Calu3 (cell line): ENCODE measurements at regions not wholly inside any gene's neighbourhood (a gene's known extent, or its start where the extent isn't known, plus 50 kb on each side); places are given as distances from the start of the nearest gene placed in this dataset.
A peak's percentile ranks its signal among the peaks of the same experiment; 100 is the strongest.

Source experiments
- BruUV-seq: library from RNA; stranded (reverse); fragments of 400-500 nt; replicated peaks from 2 replicates; lab custom pipeline; 2021; lab: Mats Ljungman, UMichigan
- CTCF ChIA-PET: fragments of 300-600 bp; sonication (Branson Sonifier 250); formaldehyde crosslinking; loops from one replicate; lab custom pipeline; 2022; ENCODE audit warnings: antibody characterized with exemption; lab: Charles Lee
- DNase-seq: peaks from one replicate; pipeline ENCODE4 v3.0.0; 2022
- H3K27ac Mint-ChIP-seq: one replicate; pipeline ENCODE4 v1.8.0; 2022; ENCODE audit warnings: mixed read lengths; ENCODE audit not compliant: unreplicated experiment
- H3K27me3 Mint-ChIP-seq: one replicate; pipeline ENCODE4 v1.8.0; 2022; ENCODE audit warnings: mixed read lengths; ENCODE audit not compliant: unreplicated experiment
- H3K36me3 Mint-ChIP-seq: one replicate; pipeline ENCODE4 v1.8.0; 2022; ENCODE audit warnings: mild to moderate bottlenecking, moderate library complexity, mixed read lengths; ENCODE audit not compliant: insufficient read depth, unreplicated experiment
- H3K4me1 Mint-ChIP-seq: one replicate; pipeline ENCODE4 v1.8.0; 2022; ENCODE audit warnings: mild to moderate bottlenecking, low read depth, mixed read lengths; ENCODE audit not compliant: unreplicated experiment
- H3K4me3 Mint-ChIP-seq: one replicate; pipeline ENCODE4 v1.8.0; 2022; ENCODE audit warnings: mild to moderate bottlenecking, low read depth, moderate library complexity, mixed read lengths; ENCODE audit not compliant: unreplicated experiment
- H3K9me3 Mint-ChIP-seq: one replicate; pipeline ENCODE4 v1.8.0; 2022; ENCODE audit warnings: low read depth, mixed read lengths; ENCODE audit not compliant: unreplicated experiment
- intact Hi-C: fragments of 100-400 bp; cut with micrococcal nuclease; formaldehyde crosslinking; loops from one replicate; pipeline ENCODE4 v1.10.0; 2022; ENCODE audit not compliant: unreplicated experiment
- TF ChIP-seq, protein P1 (sequence below): fragments of 200-600 bp; IDR thresholded peaks from one replicate; pipeline ENCODE4 v1.8.0; 2022; ENCODE audit warnings: antibody characterized with exemption; ENCODE audit not compliant: unreplicated experiment

DNA sequence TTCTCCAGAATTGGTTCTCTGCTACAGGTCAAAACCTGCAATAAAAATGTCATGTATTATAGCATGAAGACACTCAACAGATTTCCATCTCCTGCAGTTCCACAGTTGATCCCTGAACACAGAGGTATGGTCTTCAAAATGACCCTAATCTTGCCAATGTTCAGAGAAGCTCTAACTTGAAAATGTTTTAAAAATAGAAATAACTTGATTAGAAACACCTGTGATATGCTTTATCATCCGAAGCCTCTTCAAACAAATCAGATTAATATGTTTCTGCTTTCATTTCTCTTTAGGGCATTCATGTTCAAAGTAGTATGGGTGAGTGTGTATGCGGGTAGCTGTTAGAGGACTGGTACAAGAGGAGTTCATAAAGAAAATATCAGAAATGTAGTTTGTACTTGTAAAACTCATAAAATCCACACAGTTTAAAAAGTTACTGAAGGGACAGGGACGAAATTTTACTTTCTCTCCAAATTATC, 60.4 kb downstream of the KCNRG start:
- TF ChIP-seq, protein P1, sequence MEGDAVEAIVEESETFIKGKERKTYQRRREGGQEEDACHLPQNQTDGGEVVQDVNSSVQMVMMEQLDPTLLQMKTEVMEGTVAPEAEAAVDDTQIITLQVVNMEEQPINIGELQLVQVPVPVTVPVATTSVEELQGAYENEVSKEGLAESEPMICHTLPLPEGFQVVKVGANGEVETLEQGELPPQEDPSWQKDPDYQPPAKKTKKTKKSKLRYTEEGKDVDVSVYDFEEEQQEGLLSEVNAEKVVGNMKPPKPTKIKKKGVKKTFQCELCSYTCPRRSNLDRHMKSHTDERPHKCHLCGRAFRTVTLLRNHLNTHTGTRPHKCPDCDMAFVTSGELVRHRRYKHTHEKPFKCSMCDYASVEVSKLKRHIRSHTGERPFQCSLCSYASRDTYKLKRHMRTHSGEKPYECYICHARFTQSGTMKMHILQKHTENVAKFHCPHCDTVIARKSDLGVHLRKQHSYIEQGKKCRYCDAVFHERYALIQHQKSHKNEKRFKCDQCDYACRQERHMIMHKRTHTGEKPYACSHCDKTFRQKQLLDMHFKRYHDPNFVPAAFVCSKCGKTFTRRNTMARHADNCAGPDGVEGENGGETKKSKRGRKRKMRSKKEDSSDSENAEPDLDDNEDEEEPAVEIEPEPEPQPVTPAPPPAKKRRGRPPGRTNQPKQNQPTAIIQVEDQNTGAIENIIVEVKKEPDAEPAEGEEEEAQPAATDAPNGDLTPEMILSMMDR: no peak
- Mint-ChIP-seq H3K9me3 (no peaks in the 10 kb centered on the region), H3K4me1 (peaks cover 7% of the 10 kb centered on the region), H3K27ac (peak overlapping the region; percentile 68), H3K4me3 (peak overlapping the region; percentile 44), H3K27me3 (no peaks in the 10 kb centered on the region), H3K36me3 (peaks cover 17% of the 10 kb centered on the region)
- DNase-seq: no peak
- no TSS peak for BruUV-seq
- intact Hi-C loops: no loop called here
- CTCF ChIA-PET: interaction anchor here (0.7 kb wide), 1 partner anchor 565 kb away, joined by 3 read pairs; no protein-coding TSS in a partner anchor

DNA sequence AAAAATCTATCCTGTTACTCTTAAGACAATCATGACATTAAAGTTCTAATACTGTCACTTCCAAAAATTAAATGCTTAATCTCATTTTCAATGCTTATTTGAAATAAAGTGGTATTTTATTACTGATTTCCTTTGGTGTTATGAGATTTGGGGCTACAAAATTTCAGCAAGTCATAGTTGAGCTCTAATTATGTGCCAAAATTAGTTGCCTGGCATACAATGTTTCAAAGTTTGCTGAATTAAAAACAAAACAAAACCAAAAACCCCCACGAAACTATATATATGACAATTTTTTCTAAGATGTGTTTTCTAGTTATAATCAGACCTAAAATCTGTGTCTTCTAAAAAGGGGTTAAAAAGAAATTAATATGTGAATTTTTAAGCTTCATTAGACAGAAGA, 62.2 kb downstream of the KCNRG start:
- Mint-ChIP-seq H3K4me3 (peak overlapping the region; percentile 40), H3K27me3 (no peaks in the 10 kb centered on the region), H3K4me1 (peaks cover 7% of the 10 kb centered on the region), H3K9me3 (no peaks in the 10 kb centered on the region), H3K36me3 (peaks cover 35% of the 10 kb centered on the region), H3K27ac (peak overlapping the region; percentile 91)
- intact Hi-C loops: no loop called here
- BruUV-seq: no TSS peak
- DNase-seq: no peak
- CTCF ChIA-PET: no interaction called here
- TF ChIP-seq, protein P1: no peak

DNA sequence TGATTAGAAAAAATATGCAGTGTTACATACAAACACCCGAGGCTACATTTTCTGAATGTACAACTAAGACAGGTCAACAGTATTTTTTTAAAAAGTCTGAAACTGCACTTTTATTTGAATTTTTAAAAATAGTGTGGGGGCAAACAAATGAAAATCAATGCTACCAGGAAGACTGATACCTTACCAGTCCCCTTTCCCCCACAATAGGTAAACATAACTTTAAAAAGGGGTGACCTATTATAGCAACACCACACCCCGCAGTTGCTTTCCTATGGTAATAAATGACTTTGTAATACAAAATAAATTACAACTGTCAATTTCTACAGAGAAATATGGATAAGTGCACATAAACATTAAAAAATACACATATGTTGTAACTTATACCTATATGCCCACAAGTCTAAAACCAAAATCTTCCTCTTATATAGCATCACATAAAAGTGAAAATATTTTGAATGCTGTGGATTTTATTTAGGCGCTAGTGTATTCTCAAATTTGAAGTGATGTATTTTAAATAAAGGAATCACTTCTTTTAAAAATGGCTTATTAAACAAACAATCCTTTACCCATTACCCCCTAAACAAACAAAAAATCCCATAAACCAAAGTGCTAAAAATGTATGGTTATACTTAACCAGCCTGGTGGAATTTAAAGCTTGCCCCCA, 63.1 kb downstream of the KCNRG start:
- Mint-ChIP-seq H3K27me3 (no peaks in the 10 kb centered on the region), H3K27ac (peak overlapping the region; percentile 91), H3K4me1 (peaks cover 7% of the 10 kb centered on the region), H3K4me3 (peak overlapping the region; percentile 80), H3K9me3 (no peaks in the 10 kb centered on the region), H3K36me3 (peaks cover 44% of the 10 kb centered on the region)
- intact Hi-C loops: no loop called here
- TF ChIP-seq, protein P1: no peak
- no TSS peak for BruUV-seq
- no peak for DNase-seq
- CTCF ChIA-PET: no interaction called here

DNA sequence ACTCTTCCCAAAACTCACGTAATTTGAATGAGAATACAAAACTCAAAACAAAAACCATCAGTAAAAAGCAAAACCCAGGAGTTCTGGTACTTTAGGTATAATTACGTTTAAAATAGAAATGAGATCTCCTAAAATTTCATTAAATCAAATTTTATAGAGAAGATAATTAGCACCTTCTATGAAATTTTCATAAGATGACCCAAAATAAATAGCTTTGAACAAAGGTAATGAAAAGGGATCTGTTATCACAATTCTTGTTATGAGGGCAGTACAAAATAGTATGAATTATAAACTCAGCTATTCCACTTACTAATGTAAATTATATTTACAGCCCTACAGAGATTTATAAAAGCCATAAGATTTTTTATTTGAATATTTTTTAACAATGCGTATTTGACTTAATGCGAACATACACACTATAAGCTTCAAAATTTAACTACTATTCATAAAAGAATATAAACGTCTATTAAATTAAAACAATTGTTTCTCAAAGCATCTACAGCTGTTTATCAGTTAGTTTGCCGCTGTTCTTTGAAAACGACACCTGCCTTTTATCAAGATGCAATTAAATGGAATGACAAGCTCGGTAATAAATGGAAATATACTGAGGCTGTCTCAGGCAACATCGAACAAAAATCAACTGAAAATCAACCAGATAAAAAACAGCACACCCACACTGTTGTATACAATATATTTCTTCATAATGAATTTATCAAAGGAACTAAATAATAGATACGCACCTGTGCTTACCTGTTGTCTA, 63.8 kb downstream of the KCNRG start:
- no TSS peak for BruUV-seq
- no peak for DNase-seq
- Mint-ChIP-seq H3K36me3 (peaks cover 52% of the 10 kb centered on the region), H3K27me3 (no peaks in the 10 kb centered on the region), H3K27ac (peak overlapping the region; percentile 91), H3K9me3 (no peaks in the 10 kb centered on the region), H3K4me1 (peaks cover 7% of the 10 kb centered on the region), H3K4me3 (peak overlapping the region; percentile 80)
- TF ChIP-seq, protein P1: no peak
- CTCF ChIA-PET: no interaction called here
- intact Hi-C loops: no loop called here
